ENCODE measurements at regions not wholly inside any gene's neighbourhood (a gene's known extent, or its start where the extent isn't known, plus 50 kb on each side); places are given as distances from the start of the nearest gene placed in this dataset.

DNA sequence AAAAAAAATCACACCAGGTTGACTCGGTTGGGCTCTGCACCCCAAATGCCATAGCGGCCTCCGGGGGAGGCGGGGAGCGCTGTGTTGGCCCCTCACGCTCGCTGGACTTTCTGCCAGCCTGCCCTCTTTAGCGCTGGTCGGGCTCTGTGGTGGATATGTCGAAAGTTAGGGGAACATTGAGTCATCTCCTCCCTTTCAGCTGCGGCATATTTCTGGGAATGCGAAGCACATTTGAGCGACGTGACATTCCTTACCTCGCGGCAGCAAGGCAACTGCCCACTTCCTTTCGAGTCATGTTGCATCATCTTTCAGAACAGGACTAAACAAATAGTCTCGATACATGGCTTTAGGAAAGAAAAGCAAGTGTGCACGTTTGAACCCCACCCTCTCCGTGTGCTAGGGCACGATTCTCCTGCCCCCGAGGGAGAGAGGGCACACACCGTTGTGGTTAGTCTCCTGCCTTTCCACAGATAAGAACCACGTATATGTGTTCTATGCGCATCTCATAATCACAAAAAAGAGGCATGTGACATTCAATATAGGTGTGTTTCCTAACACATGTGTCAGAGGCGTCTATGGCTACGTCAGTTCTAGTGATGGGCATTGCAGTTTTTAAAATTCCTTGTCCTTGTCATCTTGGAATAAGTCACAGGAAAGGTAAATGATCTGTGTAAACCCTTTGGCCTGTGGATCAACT, 105.9 kb upstream of the SLC45A1 start (continued):
- TF ChIP-seq, protein P1, sequence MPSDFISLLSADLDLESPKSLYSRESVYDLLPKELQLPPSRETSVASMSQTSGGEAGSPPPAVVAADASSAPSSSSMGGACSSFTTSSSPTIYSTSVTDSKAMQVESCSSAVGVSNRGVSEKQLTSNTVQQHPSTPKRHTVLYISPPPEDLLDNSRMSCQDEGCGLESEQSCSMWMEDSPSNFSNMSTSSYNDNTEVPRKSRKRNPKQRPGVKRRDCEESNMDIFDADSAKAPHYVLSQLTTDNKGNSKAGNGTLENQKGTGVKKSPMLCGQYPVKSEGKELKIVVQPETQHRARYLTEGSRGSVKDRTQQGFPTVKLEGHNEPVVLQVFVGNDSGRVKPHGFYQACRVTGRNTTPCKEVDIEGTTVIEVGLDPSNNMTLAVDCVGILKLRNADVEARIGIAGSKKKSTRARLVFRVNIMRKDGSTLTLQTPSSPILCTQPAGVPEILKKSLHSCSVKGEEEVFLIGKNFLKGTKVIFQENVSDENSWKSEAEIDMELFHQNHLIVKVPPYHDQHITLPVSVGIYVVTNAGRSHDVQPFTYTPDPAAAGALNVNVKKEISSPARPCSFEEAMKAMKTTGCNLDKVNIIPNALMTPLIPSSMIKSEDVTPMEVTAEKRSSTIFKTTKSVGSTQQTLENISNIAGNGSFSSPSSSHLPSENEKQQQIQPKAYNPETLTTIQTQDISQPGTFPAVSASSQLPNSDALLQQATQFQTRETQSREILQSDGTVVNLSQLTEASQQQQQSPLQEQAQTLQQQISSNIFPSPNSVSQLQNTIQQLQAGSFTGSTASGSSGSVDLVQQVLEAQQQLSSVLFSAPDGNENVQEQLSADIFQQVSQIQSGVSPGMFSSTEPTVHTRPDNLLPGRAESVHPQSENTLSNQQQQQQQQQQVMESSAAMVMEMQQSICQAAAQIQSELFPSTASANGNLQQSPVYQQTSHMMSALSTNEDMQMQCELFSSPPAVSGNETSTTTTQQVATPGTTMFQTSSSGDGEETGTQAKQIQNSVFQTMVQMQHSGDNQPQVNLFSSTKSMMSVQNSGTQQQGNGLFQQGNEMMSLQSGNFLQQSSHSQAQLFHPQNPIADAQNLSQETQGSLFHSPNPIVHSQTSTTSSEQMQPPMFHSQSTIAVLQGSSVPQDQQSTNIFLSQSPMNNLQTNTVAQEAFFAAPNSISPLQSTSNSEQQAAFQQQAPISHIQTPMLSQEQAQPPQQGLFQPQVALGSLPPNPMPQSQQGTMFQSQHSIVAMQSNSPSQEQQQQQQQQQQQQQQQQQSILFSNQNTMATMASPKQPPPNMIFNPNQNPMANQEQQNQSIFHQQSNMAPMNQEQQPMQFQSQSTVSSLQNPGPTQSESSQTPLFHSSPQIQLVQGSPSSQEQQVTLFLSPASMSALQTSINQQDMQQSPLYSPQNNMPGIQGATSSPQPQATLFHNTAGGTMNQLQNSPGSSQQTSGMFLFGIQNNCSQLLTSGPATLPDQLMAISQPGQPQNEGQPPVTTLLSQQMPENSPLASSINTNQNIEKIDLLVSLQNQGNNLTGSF (CRISPR knock-in tag; IDR thresholded peaks at IDR 0.05), result 0 out of 2 replicates have a peak, but pooled peaks have one; percentile 44
- TF ChIP-seq MYNN (CRISPR knock-in tag; IDR thresholded peaks at IDR 0.05; ENCODE audit: low read depth) (peak; percentile 78; the same call in 1 of the 2 replicates), ARNT (IDR thresholded peaks at IDR 0.05) (no peak), FLYWCH1 (CRISPR knock-in tag; IDR thresholded peaks at IDR 0.05) (no peak), ZNF629 (CRISPR knock-in tag; conservative IDR thresholded peaks at IDR 0.05) (peak; percentile 34; the same call in 1 of the 2 replicates), FOXK1 (CRISPR knock-in tag; IDR thresholded peaks at IDR 0.05; ENCODE audit: borderline replicate concordance, low read depth) (peak; percentile 91; the same call in 1 of the 2 replicates), JARID2 (CRISPR knock-in tag; IDR thresholded peaks at IDR 0.05; ENCODE audit: insufficient replicate concordance) (no peak), ZNF331 (CRISPR knock-in tag; IDR thresholded peaks at IDR 0.05) (peak; percentile 96), HHEX (CRISPR knock-in tag; IDR thresholded peaks at IDR 0.05) (peak; percentile 42; the same call in 1 of the 2 replicates)
- TF ChIP-seq, protein P2, sequence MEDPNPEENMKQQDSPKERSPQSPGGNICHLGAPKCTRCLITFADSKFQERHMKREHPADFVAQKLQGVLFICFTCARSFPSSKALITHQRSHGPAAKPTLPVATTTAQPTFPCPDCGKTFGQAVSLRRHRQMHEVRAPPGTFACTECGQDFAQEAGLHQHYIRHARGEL (CRISPR knock-in tag; IDR thresholded peaks at IDR 0.05), result no peak
- TF ChIP-seq, protein P3, sequence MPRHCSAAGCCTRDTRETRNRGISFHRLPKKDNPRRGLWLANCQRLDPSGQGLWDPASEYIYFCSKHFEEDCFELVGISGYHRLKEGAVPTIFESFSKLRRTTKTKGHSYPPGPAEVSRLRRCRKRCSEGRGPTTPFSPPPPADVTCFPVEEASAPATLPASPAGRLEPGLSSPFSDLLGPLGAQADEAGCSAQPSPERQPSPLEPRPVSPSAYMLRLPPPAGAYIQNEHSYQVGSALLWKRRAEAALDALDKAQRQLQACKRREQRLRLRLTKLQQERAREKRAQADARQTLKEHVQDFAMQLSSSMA (CRISPR knock-in tag; IDR thresholded peaks at IDR 0.05), result no peak
- TF ChIP-seq, protein P4, sequence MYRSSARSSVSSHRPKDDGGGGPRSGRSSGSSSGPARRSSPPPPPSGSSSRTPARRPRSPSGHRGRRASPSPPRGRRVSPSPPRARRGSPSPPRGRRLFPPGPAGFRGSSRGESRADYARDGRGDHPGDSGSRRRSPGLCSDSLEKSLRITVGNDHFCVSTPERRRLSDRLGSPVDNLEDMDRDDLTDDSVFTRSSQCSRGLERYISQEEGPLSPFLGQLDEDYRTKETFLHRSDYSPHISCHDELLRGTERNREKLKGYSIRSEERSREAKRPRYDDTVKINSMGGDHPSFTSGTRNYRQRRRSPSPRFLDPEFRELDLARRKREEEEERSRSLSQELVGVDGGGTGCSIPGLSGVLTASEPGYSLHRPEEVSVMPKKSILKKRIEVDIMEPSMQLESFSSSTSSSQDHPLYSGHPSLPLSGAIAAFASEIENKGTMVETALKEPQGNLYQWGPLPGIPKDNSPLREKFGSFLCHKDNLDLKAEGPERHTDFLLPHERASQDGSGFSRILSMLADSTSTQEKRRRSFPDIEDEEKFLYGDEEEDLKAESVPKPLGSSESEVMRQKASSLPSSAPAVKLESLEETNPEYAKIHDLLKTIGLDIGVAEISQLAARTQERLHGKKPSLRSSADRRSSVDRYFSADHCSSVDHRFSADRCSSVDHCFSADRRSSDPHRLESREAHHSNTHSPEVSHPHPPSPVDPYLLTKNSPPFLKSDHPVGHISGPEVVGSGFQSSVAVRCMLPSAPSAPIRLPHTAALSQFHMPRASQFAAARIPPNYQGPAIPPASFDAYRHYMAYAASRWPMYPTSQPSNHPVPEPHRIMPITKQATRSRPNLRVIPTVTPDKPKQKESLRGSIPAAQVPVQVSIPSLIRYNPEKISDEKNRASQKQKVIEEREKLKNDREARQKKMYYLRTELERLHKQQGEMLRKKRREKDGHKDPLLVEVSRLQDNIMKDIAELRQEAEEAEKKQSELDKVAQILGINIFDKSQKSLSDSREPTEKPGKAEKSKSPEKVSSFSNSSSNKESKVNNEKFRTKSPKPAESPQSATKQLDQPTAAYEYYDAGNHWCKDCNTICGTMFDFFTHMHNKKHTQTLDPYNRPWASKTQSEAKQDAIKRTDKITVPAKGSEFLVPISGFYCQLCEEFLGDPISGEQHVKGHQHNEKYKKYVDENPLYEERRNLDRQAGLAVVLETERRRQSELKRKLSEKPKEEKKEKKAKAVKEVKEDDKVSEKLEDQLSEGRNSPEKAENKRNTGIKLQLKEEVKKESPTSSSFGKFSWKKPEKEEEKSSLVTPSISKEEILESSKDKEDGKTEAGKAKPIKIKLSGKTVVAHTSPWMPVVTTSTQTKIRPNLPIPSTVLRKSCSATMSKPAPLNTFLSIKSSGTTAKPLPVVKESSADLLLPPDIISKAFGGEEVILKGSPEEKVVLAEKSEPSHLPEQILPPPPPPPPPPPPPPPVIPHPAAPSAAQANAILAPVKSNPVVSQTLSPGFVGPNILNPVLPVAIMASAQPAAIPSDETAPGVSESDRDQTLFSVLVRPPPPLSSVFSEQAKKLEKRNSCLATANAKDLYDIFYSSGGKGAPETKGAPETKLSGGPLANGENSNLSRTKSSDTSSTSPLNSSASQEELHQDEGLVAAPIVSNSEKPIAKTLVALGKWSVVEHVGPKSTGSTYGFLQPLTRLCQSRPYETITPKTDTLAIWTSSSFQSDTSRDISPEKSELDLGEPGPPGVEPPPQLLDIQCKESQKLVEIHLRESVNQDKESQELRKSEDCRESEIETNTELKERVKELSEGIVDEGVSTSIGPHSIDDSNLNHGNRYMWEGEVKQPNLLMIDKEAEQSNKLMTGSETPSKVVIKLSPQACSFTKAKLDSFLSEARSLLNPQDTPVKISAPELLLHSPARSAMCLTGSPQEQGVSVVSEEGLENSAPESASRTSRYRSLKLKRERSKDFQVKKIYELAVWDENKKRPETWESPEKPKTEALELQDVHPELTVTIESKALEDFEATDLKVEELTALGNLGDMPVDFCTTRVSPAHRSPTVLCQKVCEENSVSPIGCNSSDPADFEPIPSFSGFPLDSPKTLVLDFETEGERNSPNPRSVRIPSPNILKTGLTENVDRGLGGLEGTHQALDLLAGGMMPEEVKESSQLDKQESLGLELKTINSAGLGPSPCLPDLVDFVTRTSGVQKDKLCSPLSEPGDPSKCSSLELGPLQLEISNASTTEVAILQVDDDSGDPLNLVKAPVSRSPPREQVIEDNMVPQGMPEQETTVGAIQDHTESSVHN (CRISPR knock-in tag; IDR thresholded peaks at IDR 0.05), result peak; percentile 95
- TF ChIP-seq, protein P5, sequence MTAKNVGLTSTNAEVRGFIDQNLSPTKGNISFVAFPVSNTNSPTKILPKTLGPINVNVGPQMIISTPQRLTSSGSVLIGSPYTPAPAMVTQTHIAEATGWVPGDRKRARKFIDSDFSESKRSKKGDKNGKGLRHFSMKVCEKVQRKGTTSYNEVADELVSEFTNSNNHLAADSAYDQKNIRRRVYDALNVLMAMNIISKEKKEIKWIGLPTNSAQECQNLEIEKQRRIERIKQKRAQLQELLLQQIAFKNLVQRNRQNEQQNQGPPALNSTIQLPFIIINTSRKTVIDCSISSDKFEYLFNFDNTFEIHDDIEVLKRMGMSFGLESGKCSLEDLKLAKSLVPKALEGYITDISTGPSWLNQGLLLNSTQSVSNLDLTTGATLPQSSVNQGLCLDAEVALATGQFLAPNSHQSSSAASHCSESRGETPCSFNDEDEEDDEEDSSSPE (CRISPR knock-in tag; IDR thresholded peaks at IDR 0.05), result peak; percentile 75; the same call in 1 of the 2 replicates
